PFSK-1 (cell line): ENCODE measurements at regions not wholly inside any gene's neighbourhood (a gene's known extent, or its start where the extent isn't known, plus 50 kb on each side); places are given as distances from the start of the nearest gene placed in this dataset.

ENCODE experiments used
- TAF1 ChIP-seq: IDR thresholded peaks from 2 replicates; pipeline ENCODE4 v1.6.1; 2012; ENCODE audit warnings: low read length, control low read depth, borderline replicate concordance; ENCODE audit not compliant: insufficient read depth
- TF ChIP-seq, protein P1 (sequence below), 2 experiments: IDR thresholded peaks; 2 replicates each; pipeline versions ENCODE4 v1.6.1 to v1.8.0; 2011 to 2012; ENCODE audit warnings: low read depth in 2 of 2, low read length in 2 of 2, control low read depth in 1 of 2, inconsistent platforms in 1 of 2, mild to moderate bottlenecking in 1 of 2, moderate library complexity in 1 of 2; ENCODE audit not compliant: insufficient read depth in 1 of 2

DNA sequence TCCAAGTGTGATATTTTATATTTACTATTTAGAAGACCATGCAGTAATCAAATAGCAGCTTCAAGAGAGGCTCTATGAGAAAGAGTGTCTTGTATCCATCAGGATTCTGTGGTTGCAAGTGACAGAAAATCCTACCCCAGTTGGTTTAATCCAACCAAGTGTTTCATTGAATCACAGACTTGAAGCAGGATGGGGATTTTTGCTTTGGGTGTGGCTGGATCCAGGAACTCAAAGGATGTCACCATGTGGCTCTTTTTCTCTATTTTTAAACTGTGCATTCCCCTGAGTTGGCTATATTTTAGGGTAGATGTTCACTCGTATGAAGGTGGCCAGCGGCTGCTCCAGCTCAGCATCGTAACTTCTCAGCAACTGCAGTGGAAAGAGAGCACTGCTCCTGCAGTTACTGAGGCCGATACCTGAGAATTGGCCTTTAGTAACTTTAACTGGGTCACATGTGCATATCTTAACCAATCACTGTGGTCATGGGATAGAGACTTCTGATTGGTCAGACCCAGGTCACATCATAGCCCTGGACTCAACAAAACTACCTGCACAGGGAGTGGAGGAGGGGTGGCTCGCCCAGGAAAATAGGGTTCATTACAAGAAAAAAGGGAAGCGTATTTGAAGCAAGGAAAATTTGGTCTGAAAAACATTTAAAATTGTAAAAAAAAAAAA, 396.1 kb upstream of the SULF2 start:
- TF ChIP-seq, protein P1, sequence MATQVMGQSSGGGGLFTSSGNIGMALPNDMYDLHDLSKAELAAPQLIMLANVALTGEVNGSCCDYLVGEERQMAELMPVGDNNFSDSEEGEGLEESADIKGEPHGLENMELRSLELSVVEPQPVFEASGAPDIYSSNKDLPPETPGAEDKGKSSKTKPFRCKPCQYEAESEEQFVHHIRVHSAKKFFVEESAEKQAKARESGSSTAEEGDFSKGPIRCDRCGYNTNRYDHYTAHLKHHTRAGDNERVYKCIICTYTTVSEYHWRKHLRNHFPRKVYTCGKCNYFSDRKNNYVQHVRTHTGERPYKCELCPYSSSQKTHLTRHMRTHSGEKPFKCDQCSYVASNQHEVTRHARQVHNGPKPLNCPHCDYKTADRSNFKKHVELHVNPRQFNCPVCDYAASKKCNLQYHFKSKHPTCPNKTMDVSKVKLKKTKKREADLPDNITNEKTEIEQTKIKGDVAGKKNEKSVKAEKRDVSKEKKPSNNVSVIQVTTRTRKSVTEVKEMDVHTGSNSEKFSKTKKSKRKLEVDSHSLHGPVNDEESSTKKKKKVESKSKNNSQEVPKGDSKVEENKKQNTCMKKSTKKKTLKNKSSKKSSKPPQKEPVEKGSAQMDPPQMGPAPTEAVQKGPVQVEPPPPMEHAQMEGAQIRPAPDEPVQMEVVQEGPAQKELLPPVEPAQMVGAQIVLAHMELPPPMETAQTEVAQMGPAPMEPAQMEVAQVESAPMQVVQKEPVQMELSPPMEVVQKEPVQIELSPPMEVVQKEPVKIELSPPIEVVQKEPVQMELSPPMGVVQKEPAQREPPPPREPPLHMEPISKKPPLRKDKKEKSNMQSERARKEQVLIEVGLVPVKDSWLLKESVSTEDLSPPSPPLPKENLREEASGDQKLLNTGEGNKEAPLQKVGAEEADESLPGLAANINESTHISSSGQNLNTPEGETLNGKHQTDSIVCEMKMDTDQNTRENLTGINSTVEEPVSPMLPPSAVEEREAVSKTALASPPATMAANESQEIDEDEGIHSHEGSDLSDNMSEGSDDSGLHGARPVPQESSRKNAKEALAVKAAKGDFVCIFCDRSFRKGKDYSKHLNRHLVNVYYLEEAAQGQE (IDR thresholded peaks at IDR 0.05; ENCODE audit: insufficient read depth in 1 of 2, low read depth in 2 of 2, low read length in 2 of 2) = no peak
- TF ChIP-seq TAF1 = no peak
